NCI-H524 (cell line): ENCODE measurements at regions not wholly inside any gene's neighbourhood (a gene's known extent, or its start where the extent isn't known, plus 50 kb on each side); places are given as distances from the start of the nearest gene placed in this dataset.
"Not testable (repeated sequence)": the region's sequence is repeated elsewhere in the genome, so short reads cannot be mapped to it uniquely, and the experiment has no call there.

Experiments used
- DNase-seq, 2 experiments: peaks; one replicate each; lab custom pipeline; 2025; lab: John Stamatoyannopoulos, UW

DNA sequence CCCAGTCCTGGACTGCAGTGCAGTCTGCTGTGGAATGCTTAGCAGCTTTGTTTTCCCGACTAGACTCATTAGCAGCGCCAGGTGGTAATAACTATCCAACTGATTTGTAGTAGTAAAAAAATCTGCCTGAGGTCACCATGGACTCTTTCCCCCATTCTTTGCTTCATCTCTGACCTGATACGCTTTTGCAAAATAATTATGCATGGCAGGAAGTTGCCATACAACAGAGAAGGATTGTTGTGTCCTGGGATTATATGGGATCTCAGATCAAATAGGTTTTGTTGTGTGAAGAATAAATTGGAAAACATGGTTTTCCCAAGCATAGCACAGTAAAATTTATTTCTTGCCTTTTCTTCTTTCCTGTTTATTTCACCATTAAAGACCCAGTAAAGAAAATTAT is 72.4 kb upstream of the ATP5MC3 start:
- no peak for DNase-seq

- peak; percentile 16 to 46 for DNase-seq
Measured at GRCh38 chr2:175251425-175252041, 70.0 kb upstream of the ATP5MC3 start.

DNA sequence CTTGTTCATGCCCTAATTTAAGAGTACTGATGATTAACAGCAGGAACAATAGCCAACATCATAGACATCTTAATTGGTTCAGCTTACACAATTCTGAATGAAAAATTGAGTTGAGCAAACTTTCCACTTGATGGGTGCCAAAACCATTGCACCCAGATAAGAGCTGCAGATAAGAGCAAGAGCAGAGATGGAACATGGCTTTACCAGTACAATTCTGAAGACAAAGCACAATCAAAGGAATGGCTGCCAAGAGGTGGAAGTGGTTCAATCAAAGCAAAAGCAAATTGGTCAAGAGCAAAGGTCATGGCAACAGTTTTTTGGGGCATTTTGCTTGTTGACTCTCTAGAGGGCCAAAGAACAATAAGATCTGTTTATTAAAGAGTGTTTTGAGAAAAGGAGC is 65.6 kb upstream of the ATP5MC3 start:
- no peak for DNase-seq

DNA sequence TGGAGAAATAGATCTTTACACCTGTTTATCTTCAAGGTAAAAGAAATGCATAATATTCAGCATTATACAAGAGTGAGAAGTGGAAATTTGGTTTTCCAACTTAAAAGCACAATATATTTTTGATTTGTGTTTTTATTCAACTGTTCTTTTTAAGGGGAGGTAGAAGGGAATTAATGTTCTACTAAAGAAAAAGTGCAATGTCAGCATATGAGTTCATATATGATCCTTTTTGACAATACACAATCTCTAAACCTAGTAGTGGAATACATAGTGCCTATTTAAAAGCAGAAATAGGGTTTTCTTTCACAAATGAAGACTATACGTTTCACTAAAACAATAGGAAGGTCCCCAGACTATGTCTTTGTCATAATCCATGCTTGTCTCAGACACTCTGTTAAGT is 63.2 kb upstream of the ATP5MC3 start:
- no peak for DNase-seq

DNA sequence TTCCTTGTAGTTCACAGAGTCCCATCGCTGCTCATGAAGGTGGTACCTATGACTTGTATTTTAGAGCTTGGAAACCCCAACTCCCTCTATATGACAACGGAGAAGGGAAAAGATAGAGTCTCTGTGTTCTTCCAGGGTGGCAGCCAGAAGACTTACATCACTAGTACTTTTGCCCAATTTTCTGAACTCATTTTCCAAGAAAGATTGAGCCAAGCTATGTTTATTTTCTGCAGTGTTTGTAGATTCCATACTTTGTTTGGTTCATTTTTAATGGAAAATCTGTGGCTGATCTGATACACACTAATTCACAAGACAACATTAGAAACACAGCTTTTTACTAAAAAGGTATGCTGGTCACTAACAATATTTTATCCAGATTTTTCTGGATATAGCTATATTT is 60.2 kb upstream of the ATP5MC3 start:
- no peak for DNase-seq

- DNase-seq: not testable (repeated sequence)
Measured at GRCh38 chr2:175240033-175240432, 58.5 kb upstream of the ATP5MC3 start.

DNA sequence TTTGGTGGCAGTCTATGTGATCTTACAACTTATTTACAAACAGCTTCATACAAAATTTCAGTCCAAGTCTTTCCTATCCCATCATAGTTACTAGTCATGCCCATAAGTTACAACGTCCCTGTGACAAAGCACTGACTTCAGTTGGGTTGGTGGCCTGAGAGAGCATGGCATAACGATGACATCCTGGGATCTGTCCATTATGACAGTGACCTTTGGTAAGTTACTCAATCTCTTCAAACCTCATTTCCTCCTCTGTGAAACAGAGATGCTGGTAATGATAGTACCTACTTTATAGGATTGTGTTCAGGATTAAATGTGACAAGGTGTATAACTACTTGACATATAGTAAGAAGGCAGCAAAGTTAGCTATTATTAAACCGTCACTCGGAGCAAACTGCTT is 55.4 kb upstream of the ATP5MC3 start:
- DNase-seq: no peak

- DNase-seq: no peak
Measured at GRCh38 chr2:175234650-175235049, 53.1 kb upstream of the ATP5MC3 start.

DNA sequence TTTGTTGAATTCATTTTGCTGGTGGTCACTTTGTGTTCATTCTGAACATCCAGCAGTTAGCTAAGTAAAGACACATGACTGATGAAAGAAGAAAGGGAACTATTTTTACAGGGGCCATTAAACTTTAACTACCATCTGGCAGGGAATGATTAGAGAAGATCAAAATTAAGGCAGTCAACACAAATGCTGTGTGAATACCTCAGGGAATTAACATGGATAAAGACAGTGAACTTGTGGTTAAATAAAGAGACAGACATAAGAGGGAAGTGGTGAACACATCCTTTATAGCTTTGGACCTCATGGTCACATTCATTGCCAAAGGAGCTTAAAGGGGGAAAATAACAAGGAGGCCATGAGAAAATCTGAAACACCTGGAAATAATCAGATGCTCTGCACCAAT is 52.6 kb upstream of the ATP5MC3 start:
- peak; percentile 18 to 84 for DNase-seq

DNA sequence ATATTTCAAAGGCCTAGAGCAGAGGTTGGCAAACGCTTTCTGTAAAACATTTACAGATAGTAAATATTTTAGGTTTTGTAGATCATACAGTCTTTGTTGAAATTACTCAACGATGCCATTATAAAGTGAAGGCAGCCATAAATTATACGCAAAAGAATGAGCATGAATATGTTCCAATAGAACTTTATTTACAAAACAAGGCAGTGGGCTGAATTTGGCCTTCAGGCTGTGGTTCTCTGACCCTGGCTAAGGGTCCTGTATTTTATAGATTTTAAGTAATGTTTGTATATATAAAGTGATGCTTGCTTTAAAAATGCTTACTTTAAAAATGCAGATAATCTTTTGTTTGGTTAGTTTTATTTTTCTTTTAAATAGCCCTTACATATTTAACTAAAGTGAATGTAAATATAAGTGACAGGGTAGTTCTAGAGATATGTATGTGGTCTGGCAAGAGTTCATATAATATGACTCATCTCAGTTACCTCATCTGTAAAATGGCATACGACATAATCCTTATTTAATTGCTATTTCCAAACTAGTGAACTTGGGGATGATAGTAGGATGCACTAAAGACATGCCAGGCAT is 51.7 kb upstream of the ATP5MC3 start:
- DNase-seq: no peak
